ENCODE measurements at regions not wholly inside any gene's neighbourhood (a gene's known extent, or its start where the extent isn't known, plus 50 kb on each side); places are given as distances from the start of the nearest gene placed in this dataset.
A peak's percentile ranks its signal among the peaks of the same experiment; 100 is the strongest.

DNA sequence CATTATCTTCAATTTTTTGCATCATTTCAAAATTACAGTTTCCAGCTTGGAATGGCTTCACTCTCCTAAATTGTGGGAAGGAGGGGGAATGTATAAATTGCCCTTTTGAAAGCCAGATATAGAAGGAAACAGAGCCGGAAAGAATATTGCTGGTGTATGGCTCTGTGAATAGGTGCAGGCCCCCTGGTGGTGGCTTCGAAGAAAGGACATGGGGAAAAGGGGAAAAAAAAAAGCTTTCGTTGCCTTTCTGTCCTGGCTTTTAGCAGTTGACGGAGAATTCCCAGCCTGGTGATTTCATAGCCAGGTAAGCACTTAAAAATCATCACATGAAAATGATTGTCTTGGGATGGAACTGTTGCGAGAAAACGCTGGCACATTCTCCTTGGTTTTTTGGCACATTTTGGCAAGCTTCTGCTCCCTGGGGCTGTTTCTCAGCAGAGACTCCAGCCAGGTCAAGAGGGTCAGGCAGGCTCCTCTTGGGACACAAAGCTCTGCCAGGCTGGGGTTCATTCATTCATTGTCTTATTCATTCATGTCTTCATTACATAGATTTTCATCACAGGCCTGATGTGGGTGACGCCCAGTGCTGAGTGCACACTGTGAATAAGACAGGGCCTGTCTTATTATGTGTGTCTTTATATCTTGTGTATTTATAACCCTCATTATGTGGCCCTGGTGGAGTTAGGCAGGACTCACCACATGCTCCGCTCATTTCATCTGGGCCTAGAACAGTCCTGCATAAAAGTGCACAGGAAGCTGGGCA is 300.0 kb upstream of the TPM1 start:
- peak in 2 of 3 experiments; percentile 7 to 8 for DNase-seq (ENCODE audit: low read depth in 3 of 3)

DNA sequence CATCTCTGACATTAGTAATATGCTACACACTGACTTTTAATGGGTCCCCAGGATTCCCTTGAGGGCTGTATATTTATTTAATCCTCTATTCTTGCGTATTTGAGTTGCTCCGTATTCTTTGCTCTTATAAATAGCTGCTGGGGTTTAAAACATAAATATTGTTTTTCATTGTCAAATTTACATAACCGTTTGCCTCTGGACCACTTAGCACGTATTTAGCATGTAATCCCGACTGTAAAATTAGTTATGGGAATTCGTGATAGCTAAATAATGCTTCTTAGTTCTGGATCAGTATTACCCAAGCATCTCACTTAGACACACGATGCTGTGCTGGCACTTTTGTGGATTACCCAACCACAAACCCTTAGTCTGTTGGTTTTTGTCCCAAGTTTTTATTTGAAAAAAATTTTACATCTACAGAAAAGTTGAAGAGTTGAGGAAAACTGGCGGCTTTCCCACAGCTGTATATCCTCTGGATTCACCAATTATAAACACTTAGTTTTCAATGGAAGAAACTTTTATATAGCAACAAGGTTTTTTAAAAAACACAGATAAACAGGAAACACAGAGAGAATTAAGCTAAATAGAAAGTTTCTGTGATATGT is 296.8 kb upstream of the TPM1 start:
- no peak for DNase-seq (ENCODE audit: low read depth in 3 of 3)

DNA sequence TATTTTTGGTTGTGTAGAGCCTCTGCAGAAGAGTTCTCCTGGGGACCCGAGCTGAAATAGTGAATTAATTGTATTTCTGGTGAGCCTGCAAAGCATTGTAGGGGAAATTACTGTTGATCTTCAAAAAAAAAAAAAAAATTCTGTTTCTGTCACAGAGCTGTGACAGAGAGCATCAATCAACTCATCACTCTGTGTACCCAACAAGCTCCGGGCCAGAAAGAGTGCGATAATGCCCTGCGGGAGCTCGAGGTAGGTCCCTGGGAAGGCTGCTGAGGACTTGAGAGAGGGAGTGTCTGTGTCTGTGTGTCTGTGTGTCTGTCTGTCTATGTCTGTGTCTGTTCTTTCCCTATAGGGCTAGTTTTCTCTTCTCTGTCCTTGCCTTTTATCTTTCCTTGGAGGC is 294.4 kb upstream of the TPM1 start:
- DNase-seq (ENCODE audit: low read depth in 3 of 3) = no peak

DNA sequence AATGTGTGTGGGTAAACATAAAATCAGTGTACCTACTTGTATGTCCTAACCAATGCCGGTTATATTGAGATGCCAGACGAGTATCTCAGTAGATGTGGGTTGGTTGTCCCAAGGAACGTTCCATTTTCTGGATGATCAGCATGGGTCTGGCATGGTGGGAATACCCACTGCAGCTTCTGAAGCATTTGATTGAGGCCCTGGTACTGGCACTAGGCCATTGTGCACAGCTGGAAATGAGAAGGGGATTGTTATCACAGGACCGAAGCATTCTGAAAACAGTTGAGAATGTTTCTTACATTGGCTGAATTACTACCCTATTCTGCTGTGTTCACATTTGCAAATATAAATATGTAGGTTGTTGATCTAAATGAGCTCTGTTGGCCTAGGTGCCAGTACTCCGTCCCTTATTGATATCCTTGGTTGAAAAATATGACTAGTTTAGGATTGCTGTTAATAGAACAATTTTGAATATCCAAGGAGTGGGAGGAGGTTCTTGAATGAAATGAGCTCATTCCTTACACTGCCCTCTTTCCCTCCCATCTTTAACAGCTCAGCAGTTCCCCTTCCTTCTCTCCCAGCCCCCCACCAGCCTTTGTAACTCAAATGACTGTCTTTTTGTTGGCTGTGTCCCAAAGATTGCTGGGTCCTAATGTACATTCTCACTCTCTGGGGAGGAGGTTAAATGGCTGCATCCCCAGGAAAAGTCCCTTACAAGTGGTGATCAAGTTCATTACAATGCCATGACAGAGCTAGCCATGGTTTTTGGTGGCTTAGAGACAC is 293.3 kb upstream of the TPM1 start:
- DNase-seq (ENCODE audit: low read depth in 3 of 3) = no peak

DNA sequence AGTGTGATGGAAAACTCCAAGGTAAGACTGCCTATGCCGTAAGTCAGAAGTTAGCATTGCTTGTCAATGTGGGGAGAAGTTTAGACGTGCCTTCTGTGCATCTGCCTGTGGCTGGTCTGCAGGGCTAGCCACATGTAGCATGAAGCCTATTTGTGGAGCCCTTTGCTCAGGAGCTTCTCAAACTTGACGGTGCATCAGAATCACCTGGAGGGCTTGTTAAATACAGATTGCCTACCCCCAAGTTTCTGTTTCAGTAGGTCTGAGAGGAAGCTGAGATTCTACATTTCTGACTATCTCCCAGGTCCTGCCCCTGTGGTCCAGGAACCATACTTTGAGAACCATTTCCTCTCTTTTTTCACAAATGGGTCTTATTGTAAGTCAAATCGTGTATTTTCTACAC is 292.1 kb upstream of the TPM1 start:
- DNase-seq (ENCODE audit: low read depth in 3 of 3) = no peak

DNA sequence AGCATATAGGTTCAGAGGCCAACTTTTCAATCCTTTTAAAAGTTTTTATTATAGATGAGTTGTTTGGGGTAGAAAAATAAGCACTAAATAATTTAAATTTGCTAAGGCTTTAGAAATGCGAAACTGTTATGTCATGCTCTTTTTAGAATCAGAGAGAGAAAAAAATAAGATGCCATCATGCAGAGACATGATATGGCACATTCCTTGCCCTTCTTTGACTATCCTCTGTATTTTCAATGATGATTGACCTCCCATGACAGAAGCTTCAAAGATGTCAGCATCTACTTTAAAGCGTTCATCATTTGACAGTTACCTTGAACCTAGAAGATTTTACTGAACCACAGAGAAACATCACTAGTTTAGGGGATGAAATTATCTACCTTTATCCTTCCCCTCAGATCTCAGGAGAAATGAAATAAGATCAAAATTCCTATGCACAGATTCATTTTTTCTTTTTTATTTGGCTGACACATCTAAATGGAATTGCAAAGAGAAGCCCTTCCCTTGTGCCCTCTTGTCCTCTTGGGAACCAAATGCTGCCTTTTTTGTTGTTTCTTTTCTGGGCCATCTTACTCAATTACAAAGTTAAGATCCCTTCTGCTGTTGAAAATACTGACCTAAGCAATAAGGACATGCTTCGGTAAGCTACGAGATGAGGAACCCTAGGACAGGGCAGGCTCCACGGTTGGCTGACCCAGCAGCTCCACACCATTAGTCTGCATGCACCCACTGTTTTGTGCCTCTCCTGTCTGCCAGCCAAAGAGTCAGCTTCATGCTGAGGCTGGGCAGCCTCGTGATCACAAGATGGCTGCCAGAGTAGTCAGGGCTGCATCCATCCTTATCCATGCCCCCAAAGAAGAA is 289.7 kb upstream of the TPM1 start:
- DNase-seq (ENCODE audit: low read depth in 3 of 3) = no peak

DNA sequence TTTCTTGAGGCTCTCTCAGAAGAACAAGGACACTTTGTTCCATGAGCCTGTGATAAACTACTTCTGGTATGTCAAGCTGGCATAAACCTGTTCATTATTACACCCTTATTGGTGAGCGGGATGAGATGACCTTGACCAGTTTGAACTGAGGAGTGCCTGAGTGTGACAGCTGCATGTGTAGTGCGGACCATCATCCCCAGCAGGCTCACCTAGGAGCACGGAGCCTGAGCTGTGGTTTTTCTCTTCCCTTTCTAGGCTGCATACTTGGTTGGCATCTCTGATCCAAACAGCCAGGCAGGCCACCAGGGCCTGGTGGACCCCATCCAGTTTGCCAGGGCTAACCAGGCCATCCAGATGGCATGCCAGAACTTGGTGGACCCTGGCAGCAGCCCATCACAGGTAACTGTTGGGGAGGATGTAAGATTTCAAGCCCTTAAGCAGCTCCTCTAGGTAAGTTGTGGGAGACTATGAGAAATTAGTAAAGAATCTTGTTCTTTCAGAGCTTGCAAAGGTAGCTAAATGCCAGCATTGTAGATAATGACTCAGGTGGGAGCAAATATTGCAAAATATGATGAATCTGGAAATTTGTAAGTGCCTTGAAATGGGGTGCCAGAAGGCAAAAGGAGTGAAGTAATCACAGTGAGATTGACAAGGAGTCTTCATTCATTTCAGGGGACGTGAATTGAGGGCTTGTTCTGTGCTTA is 288.9 kb upstream of the TPM1 start:
- no peak for DNase-seq (ENCODE audit: low read depth in 3 of 3)

DNA sequence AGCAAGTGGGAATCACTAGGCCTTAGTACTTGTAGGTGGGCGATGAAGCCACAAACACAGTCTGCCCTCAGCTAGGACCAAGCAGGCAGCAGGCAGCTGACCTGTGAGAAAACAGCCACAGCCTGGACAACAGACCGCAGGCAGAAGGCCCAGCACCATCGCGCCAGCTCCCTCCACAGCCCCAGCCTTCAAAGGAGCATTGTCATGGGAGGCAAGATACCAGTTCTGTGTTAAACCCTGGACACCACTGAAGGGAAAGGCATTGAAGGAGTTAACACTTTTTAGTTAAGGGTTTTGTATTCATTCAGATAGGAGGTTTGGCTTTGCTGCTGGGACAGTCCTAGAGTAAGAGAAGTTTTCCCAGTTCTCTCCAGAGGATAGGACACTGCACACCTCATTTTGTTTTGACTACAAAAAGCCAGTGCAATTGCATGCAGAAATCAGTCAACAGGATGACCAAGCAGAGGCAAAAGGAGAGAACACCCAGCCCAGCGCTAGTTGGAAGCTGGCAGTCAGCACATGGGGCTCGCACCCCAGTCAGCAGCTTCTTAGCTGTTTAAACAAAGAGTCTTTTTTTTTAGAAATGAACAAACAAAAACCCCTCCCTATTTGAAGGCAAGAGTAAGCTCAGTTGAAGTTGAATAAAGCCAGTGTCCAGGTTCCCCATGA is 286.1 kb upstream of the TPM1 start:
- DNase-seq (ENCODE audit: low read depth in 3 of 3) = no peak

DNA sequence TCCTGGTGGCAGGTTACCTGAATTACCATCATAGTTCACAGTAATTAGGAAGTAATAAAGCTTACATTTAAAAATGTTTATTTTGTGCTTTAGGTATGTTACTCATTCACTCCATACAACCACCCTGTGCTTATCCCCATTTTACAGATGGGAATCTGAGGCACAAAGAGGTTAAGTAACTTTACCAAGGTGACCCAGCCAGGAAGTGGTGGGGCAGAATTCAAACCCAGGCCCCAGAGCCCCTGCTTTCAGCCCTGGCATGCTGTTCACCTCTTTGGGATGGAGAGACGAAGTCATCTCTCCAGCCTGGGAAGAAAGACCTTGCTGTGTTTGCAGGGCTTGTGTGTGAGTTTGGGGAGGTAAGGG is 285.6 kb upstream of the TPM1 start:
- DNase-seq (ENCODE audit: low read depth in 3 of 3) = no peak

DNA sequence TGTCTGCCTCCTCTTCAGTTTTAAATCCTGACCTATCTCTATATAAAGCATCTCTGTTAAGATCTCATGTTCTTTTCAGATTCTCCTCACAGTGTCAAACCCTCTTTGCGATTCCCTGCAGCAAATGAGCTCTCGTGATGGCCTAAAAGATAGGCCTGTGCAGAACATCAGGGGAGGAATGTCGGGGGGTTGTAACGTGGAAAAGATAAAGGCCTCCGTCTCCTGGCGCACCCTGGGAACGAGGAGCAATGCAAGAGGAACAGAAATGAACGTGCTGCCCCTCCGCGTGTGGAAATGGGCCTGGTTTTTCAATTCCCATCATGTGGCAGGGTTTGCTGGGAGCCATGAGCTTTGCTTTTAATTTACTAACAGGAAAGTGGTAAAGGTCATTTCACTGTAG is 285.0 kb upstream of the TPM1 start:
- no peak for DNase-seq (ENCODE audit: low read depth in 3 of 3)

DNA sequence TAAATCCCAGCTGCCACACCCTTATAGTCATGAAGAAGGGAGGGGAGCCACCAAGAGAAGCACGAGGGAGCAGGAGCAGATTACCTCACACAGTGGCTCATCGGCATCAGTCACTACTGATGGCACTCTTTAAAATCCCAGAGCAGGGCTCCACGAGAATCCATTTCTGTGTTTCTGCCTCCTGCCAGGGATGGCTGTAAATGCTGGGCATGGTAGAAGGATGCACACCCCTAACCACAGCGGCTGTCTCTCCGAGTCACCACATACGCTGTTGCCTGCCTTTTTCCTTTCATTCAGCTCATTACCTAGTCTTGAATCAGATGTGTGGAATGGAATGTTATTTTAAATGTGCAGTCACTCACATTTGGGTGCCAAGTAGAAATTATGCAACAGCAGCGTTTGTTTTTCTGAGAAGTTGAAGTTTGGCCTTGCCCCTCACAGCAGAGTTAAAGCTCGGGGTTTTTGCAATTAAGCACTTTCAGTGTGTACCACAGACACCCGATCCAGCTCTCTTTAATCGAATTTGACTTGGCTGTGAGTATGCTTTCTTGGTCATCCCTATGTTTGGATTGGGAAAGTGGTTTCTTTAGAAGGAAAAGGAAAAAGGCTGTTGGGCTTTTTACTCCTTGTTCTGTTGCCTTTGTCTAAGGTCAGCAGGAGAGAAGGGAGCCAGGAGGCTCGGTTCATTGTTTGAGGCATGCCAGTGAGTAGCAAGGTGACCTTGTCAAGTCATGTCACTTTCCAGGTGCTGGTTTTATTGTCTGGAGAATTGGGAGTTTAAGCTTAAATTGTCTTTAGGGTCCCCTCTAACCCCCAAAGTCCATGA is 284.2 kb upstream of the TPM1 start:
- DNase-seq (ENCODE audit: low read depth in 3 of 3) = no peak

DNA sequence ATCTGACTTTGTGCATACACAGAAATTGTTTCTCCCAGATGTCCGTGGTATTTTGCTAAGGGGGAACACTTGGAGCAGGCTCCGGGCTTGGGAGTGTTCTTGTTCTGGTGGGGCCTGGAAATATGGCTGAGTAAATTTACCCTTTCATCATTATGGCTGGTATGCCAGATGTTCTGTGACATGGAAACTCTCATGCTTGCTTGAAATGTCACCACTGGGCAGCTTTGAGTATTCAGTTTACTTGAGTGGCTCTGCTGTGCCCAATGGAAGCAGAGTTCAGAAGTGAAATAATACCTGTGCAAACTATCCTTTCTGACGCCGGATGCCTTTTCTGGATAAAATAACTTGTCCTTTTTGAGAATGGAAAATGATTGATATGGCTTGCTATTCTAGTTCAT is 283.6 kb upstream of the TPM1 start:
- DNase-seq (ENCODE audit: low read depth in 3 of 3) = no peak

DNA sequence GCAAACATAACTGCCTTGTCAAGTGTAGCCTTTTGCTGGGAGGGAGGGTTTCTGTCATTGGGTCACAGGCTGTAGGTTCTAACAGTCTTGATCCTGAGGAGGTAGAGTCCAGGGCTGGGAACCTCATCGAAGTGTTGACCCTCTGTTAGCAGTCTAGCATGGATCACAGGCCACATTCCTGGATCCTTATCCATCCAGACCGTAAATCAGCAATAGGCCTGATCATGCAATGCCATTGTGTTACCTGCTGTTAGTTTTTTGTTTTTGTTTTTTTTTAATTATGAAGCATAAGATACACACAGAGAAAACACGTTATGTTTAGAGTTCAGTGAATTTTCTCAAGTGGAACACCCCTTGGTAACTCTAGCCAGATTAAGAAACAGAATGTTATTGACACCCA is 282.0 kb upstream of the TPM1 start:
- no peak for DNase-seq (ENCODE audit: low read depth in 3 of 3)

DNA sequence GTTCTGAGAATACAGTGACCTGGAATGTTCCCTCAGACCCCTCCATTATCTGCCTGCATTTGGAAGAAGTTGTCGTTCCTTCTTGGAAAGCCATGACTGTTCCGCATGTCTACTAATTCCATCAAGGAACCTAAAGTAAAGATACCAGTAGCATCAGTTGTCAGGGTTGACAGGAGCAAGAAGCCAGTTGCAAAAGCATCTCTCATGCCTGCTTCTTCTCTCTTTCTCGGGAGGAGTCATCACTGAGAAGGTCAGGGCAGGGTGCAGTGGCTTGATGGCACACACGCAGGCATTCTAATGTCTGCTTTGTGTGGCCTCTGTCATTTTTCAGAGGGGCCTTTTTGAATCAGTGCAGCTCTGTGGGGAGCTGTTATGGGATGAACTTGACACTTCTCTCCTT is 276.6 kb upstream of the TPM1 start:
- no peak for DNase-seq (ENCODE audit: low read depth in 3 of 3)

DNA sequence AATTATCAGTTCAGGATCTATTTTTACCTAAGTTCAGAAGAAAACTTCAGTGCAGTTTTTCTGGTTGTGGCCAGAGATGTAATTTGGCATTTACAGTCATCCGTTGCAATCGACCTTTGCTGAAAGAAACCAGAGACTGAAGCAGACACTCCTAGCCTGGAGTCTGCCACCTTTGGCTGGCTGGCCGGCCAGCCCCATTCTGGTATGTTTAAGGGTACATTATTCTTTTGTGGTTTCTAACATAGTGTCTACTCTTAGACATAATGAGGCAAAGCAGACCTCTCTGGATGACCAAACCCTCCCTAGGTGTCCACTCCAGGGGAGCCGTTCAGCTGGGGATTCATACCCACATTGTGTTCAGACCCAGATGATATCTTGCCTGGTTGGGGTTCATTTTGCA is 275.9 kb upstream of the TPM1 start:
- DNase-seq (ENCODE audit: low read depth in 3 of 3) = no peak

DNA sequence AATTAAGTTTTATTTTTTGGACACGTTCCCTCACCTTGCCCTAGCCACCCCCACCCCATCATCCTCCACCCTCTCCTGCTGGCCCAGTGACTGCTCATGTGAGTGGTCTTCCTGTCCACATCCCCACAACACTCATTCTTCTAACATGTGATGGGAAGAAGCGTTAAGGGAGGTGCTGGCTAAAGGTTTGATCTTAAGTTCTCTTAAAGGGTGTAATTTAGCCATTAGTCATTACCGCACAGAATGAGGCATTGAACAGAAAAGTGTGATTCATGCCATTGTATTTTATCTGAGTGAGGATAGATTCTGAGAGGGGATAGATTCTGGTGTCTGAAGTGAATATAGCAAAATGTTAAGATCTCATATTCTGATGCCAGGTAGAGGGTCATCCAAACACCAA is 272.9 kb upstream of the TPM1 start:
- no peak for DNase-seq (ENCODE audit: low read depth in 3 of 3)

DNA sequence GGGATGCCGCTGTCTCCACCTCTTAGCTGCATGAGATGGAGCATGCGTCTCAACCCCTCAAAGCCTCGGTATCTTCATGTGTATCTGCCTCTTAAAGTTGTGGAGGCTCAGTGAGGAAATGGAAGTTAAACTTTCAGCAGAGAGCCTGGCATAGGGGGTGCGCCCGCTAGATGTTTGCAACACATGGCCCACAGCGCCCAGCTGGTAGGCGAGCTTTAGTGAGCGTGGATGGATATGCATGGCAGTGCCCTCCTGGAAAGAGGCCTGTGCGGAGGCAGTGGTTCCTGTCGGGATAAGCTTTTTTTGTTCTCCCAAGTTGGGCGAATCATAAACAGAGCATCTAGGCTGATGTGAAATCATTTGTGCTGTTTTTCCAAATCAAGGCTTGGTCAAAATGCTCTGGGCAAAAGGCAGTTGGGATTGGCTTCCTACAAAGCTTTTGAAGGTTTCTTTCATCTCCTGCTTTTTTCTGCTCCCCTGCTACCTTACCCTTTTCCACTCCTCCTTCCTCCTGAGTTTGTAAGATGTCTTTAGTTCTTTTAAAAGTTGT is 272.4 kb upstream of the TPM1 start:
- no peak for DNase-seq (ENCODE audit: low read depth in 3 of 3)

DNA sequence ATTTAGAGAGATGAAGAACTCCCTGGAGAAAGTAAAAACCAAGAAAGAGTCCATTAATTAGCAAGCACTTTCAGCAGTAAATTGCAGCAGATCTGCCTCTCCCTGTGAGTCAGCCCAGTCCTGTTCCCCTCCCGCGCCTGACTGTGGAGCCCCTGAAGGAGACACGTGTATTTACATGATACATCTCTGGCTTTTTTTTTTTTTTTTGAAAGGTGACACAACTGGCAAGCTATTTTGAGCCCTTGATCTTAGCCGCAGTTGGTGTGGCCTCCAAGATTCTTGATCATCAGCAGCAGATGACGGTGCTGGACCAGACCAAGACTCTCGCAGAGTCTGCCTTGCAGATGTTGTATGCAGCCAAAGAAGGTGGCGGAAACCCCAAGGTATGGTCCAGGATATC is 271.8 kb upstream of the TPM1 start:
- no peak for DNase-seq (ENCODE audit: low read depth in 3 of 3)

DNA sequence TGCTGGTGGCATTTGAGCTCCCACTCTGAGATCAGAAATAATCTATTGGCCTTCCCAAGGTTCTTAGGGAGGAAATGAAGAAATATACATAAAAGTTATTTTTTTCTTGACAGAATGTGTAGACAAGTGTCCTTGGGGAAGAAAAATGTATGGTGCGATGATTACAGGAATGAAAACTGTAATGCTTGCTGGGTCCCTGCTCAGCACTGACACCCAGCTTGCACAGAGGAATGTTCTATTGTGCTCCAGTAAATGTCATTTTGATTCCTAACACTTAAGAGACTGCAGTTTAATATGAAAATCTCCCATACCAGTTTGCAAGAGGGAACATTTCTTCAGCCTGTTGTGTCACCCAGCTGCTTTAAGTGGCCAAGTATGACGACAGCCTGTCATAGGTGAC is 271.3 kb upstream of the TPM1 start:
- DNase-seq (ENCODE audit: low read depth in 3 of 3) = no peak
